HG03469 (cell line): ENCODE measurements at regions not wholly inside any gene's neighbourhood (a gene's known extent, or its start where the extent isn't known, plus 50 kb on each side); places are given as distances from the start of the nearest gene placed in this dataset.

Experiments
- ATAC-seq: cut with Tn5 transposase; IDR thresholded peaks from one replicate; pipeline ENCODE4 v1.9.1; 2021; ENCODE audit warnings: mild to moderate bottlenecking, moderate library complexity, moderate number of reproducible peaks; ENCODE audit not compliant: unreplicated experiment

DNA sequence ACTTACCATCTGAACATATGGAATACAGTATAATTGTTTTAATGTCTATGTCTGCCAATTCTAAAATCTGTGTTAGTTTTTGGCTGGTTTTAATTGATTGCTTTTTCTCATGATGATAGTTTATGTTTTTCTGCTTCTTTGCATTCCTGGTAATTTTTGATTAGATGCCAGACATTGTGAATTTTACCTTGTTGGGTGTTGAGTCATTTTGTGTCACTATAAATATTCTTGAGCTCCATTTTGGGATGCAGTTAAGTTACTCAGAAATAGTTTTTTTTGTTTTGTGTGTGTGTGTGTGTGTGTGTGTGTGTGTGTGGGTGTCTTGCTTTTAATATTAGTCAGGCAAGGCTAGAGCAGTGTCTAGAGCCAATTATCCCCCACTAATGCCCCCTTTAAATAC, 818.8 kb upstream of the NR2F2 start:
- ATAC-seq = no peak

DNA sequence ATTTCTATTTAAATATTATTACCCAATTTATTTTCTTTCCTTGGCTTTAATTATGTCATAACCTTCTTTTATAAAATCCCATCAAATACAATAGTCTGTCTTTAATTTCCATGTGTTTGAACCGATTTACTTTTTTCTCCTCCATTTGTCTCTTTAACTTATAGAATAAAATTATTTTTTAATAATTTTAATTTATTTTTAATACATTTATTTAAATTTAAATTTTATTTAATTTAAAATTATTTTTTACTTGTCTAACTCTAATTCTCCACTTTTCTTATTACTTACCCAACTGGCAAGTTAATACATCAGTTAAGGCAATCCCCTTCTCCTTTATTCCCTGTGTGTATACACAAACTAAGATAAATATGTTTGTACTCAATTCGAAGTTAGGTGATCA, 817.6 kb upstream of the NR2F2 start:
- ATAC-seq = no peak

- no peak for ATAC-seq
These were observed 810.6 kb upstream of the NR2F2 start for GRCh38 chr15:95519887-95520286.

- ATAC-seq = no peak
These were observed 810.0 kb upstream of the NR2F2 start for GRCh38 chr15:95520511-95520910.

- no peak for ATAC-seq
These were observed 809.6 kb upstream of the NR2F2 start for GRCh38 chr15:95520922-95521321.

- no peak for ATAC-seq
These were observed 808.0 kb upstream of the NR2F2 start for GRCh38 chr15:95522533-95522932.

DNA sequence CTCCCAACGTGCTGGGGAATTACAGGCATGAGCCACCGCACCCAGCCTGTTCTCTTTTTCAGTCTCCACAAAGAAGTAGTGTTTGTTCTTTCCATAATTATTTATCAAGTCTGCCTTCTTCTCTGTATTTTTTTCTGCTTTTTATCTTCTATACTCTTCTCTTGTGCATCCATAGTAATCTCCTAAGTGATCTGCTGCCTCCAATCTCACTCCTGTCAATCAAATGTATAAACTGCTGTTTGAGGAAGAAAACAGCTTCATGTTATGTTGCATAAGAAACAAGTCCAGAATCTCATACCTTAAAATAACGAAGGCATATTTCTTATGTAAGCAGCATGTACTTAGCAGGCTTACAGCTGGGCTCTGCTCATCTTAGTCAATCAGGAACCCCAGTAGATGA, 801.6 kb upstream of the NR2F2 start:
- ATAC-seq = no peak

DNA sequence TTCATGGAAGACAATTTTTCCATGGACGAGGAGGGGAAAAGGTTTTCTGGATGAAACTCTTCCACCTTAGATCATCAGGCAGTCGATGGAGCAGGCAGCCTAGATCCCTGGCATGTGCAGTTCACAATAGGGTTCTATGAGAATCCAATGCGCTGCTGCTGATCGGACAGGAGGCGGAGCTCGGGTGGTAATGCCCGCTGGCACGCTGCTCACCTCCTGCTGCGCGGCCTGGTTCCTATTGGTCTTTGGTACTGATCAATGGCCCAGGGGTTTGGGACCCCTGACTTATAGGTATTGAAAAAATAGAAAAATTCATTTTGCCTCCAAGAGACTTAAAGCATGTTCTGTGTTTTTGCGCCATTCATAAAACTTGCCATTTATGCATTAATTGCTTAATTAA, 793.9 kb upstream of the NR2F2 start:
- ATAC-seq = no peak

GRCh38 chr15:95538693-95539092, 791.8 kb upstream of the NR2F2 start:
- ATAC-seq = no peak

- no peak for ATAC-seq
These were observed 789.2 kb upstream of the NR2F2 start for GRCh38 chr15:95541301-95541700.

- ATAC-seq = no peak
These were observed 781.2 kb upstream of the NR2F2 start for GRCh38 chr15:95549168-95549738.

- no peak for ATAC-seq
These were observed 779.8 kb upstream of the NR2F2 start for GRCh38 chr15:95550702-95551101.

- ATAC-seq = no peak
These were observed 774.3 kb upstream of the NR2F2 start for GRCh38 chr15:95556225-95556624.

DNA sequence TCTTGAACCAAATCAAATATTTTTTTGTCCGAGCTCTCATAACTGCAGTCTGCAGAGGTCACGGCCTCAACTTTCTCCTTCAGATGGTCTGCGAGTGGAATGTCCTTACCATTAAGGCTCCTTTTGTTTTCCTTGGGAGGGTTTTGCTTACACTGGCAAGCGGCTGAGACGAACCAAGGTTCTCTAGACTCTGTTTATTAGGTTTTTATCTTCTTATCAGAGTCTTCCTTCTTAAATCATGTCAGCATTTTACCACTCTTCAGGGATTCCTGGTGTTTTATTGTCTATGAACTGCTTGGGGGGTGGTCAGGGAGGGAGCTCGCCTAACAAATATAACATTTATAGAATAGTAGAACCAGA, 773.7 kb upstream of the NR2F2 start:
- ATAC-seq = no peak

DNA sequence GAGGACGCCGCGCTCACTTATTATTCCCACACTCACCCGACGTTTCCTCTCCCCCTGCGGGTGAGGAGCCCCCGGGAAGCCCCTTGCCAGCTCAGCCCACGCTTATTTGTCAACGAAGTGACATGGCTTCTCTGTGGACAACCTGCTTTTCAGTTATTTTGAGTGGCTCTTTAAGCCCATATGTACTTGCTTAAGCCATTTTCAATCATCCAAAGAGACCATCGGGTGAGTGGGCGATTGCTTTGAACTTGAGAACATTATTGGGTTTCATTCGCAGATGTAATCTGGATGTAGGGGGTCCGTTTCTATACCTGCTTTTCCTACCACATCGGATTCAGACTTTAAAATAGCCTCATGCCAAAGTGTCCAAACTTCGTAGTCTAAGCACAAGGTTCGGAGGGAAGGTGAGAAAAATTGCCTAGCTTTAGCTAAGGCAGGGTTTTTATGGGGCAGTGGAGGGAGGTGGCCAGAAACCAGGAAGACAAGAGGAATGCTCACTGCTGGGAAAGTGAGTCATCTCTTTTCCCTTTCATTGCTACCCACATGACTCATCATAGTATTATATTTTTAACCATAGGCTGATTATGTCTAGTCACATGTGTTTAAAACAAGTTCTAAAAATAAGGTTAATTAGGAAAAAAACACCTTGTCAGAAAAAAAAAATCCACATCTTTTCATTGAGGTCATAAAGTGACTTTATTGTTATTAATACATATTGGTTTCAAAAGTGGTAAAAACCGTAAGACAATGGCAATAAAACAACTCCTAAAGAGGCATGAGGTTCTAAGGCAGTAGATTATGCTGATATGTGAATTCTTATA, 773.1 kb upstream of the NR2F2 start:
- ATAC-seq = no peak

DNA sequence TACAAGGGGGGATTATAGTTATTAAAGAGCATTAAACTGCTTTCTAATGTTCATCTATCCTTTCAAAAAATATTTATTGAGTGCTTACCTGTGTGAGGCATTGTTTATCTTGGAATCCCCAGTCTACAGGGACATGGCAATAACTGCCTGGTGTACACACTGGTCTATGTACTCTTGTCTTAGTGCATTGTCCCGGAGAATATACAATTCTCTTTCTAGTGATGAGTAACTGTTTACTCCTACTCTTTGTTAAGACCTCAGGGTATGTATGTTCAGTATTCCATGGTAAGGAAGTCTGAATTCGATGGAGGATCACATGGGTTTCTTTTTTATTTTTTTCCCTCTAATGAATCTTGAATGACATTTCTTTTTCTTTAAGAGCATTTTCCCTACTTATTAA, 772.4 kb upstream of the NR2F2 start:
- no peak for ATAC-seq

DNA sequence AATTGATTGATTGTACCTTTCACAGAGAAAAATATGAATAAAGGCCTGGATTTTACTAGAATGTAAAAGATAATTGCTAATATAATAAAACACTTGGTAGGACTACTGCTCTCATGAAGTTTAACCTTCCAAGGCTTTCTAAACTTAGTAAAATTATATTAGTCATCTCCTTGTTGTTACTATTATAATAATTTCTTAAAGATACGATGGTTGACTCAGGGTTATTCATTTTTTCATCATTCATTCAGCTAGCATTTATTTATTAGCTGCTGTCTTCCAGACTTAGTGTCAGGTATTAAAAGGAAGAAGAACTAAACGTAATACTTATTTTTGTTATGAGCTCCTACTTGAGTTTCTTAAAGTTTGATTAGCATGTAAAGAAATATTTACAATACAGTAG, 771.6 kb upstream of the NR2F2 start:
- ATAC-seq = no peak

DNA sequence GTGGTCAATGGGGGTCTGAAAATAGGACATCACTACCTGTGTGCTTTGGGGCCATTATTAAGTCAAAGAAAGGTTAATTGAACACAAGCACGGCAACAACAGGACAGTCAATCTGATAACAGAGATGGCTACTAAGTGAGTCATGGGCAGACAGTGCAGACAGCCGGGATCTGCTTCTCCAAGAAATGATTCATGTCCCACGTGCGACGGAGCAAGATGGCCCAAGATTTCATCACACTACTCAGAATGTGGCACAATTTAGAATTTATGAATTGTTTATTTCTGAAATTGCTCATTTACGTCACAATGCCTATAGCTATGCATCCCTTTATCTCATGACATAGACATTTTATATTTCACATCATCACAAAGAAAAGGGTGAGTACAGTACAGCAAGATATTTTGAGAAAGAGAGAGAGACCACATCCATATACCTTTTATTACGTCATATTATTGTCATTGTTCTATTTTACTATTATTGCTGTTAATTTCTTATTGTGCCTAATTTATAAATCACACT, 770.6 kb upstream of the NR2F2 start:
- no peak for ATAC-seq

- ATAC-seq = no peak
These were observed 769.0 kb upstream of the NR2F2 start for GRCh38 chr15:95561463-95561862.

DNA sequence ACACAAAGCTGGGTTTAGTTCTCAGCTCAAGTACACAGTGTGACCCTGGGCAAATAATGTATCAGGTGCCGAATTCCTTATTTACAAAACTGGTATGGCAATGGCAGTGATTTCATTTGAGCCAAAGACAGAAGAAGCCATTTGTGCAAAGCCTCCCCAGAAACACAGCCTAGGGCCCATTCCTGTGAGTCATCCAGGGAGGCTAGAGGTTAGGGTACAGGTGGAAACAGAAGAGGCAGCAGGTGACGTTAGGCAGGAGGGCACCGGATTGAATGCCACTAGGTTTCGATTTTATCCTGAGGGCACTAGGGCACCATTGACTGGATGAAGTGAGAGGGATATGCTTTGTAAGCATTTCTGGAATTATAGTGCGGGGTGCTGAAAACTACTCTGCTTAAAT, 766.9 kb upstream of the NR2F2 start:
- ATAC-seq = no peak

DNA sequence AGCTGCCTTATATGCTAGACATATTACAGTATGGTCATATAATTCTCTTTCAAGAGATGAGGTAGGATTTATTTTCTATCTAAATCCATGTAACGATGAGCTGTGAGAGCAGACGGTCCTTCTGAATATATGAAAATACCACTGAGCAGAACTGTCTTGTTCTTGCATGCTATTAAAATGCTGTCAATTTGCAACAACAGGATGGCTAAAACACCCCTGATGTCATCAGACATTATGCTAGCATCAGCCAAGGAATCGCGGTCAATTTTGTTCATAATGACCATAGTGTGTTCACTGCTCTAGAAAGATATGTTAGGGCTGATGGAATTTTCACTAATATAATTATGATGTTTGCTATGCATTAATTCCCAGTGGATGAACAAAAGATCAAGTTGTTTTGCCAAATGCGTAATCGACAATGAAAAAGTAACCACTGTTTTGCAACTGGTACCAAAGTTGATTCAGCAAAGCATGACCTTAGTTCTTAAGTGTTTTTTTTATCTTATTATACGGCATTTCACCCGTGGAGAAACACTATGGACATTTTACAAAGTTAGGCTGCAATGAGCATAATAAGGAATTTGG, 765.4 kb upstream of the NR2F2 start:
- ATAC-seq = no peak

DNA sequence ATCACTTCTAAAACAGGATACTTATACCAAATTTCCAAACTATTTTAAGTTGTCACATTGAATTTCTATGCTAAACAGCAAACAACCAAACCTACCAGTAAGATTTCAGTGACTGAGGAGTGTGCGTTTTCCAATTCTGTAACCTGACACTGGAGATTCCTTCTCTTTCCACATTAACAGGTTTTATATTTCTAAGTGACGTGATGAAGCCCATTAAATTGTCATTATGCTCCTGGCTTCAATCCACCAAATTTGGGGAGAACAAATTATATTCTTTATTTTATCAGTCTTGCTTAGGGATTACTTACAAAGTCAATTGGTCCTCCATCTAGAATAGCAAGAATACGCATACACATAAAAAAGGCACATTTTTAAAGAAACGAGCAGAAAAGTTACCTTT, 764.8 kb upstream of the NR2F2 start:
- no peak for ATAC-seq
